ENCODE measurements at regions not wholly inside any gene's neighbourhood (a gene's known extent, or its start where the extent isn't known, plus 50 kb on each side); places are given as distances from the start of the nearest gene placed in this dataset.

- no peak for DNase-seq
Measured at GRCh38 chr4:104682311-104682710, 187.6 kb upstream of the CXXC4 start.

- peak; percentile 34 for DNase-seq
Measured at GRCh38 chr4:104693601-104694201, 199.0 kb upstream of the CXXC4 start.

- no peak for DNase-seq
Measured at GRCh38 chr4:104716584-104716983, 221.9 kb upstream of the CXXC4 start.

- DNase-seq = no peak
Measured at GRCh38 chr4:104719539-104720230, 225.0 kb upstream of the CXXC4 start.

GRCh38 chr4:104722467-104722866 is 227.8 kb upstream of the CXXC4 start:
- DNase-seq = no peak

GRCh38 chr4:104726002-104726401 is 231.3 kb upstream of the CXXC4 start:
- DNase-seq = no peak

- DNase-seq = no peak
Measured at GRCh38 chr4:104727643-104728042, 232.9 kb upstream of the CXXC4 start.

GRCh38 chr4:104728380-104729122 is 233.9 kb upstream of the CXXC4 start:
- no peak for DNase-seq

GRCh38 chr4:104732766-104733165 is 238.1 kb upstream of the CXXC4 start:
- no peak for DNase-seq

- DNase-seq = no peak
Measured at GRCh38 chr4:104735174-104735573, 240.5 kb upstream of the CXXC4 start.

- no peak for DNase-seq
Measured at GRCh38 chr4:104740161-104740560, 245.5 kb upstream of the CXXC4 start.

GRCh38 chr4:104743215-104743653 is 248.5 kb upstream of the CXXC4 start:
- DNase-seq = no peak

- no peak for DNase-seq
Measured at GRCh38 chr4:104747635-104748034, 252.9 kb upstream of the CXXC4 start.

GRCh38 chr4:104749062-104749461 is 254.4 kb upstream of the CXXC4 start:
- no peak for DNase-seq

- no peak for DNase-seq
Measured at GRCh38 chr4:104750008-104750407, 255.3 kb upstream of the CXXC4 start.

- no peak for DNase-seq
Measured at GRCh38 chr4:104751468-104751867, 256.8 kb upstream of the CXXC4 start.

- DNase-seq = no peak
Measured at GRCh38 chr4:104752337-104752736, 257.6 kb upstream of the CXXC4 start.

- DNase-seq = no peak
Measured at GRCh38 chr4:104756837-104757236, 262.1 kb upstream of the CXXC4 start.

- no peak for DNase-seq
Measured at GRCh38 chr4:104758574-104758973, 263.9 kb upstream of the CXXC4 start.

- no peak for DNase-seq
Measured at GRCh38 chr4:104763554-104764222, 269.0 kb upstream of the CXXC4 start.

GRCh38 chr4:104766676-104767075 is 272.0 kb upstream of the CXXC4 start:
- DNase-seq = no peak

GRCh38 chr4:104772849-104773248 is 278.2 kb upstream of the CXXC4 start:
- no peak for DNase-seq

GRCh38 chr4:104795264-104795939 is 300.7 kb upstream of the CXXC4 start:
- DNase-seq = no peak

All from hematopoietic multipotent progenitor cell treated with erythropoietin and hydrocortisone succinate and interleukin-3 and kit ligand, for 8 days (in vitro differentiated cells).